HG02973 (cell line): ENCODE measurements at regions not wholly inside any gene's neighbourhood (a gene's known extent, or its start where the extent isn't known, plus 50 kb on each side); places are given as distances from the start of the nearest gene placed in this dataset.

Experiments
- ATAC-seq: cut with Tn5 transposase; IDR thresholded peaks from one replicate; pipeline ENCODE4 v1.9.1; 2021; ENCODE audit warnings: moderate library complexity; ENCODE audit not compliant: unreplicated experiment

- ATAC-seq, result no peak
These were observed 776.0 kb downstream of the DACH1 start for GRCh38 chr13:71090990-71091389.

DNA sequence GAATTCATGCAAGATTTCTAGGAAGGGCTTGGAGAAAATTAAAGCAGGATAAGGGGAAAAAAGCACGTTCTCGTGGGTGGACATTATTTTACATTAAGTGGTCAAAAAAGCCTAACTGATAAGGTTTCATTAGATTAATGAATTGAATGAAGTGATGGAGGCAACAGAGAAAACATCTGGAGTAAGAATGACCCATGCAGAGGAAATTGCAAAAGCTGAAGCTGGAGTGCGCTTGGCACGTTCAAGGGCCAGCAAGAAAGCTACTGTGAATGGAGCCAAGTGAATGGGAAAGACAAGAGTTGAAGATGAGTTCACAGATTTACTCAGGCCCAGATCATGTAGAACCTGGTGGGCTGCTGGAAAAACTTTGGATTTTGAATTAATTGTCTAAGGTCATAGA, 777.9 kb downstream of the DACH1 start:
- no peak for ATAC-seq

GRCh38 chr13:71087432-71087831, 779.6 kb downstream of the DACH1 start:
- ATAC-seq, result no peak

DNA sequence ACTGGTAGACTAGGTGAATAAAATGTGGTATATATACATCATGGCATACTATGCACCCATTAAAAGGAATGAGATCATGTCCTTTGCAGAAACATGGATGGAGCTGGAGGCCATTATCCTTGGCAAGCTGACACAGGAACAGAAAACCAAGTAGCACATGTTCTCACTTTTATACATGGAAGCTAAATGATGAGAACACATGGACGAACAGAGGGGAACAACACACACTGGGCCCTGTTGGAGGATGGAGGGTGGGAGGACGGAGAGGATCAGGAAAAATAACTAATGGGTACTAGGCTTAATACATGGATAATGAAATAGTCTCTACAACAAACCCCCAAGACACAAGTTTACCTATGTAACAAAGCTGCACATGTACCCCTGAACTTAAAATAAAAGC, 780.0 kb downstream of the DACH1 start:
- ATAC-seq, result no peak

DNA sequence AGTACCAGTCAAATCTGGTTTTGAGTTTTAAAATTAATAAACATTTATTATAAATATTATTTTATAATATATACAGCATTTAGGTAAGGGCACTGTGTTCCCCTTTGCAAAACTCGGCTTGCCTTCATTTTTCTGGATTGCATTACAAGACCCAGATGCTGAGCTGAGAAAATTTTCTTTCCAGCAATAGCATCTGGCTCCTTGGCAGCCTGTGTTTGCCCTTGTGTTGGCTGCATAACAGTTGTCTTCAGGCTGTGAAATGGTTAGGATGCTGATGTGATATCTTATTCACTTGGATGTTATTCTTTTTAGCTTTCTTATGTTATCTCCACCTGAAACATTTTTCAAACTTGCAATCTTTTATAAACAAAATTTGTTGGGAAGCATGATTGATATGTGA, 784.4 kb downstream of the DACH1 start:
- ATAC-seq, result no peak

DNA sequence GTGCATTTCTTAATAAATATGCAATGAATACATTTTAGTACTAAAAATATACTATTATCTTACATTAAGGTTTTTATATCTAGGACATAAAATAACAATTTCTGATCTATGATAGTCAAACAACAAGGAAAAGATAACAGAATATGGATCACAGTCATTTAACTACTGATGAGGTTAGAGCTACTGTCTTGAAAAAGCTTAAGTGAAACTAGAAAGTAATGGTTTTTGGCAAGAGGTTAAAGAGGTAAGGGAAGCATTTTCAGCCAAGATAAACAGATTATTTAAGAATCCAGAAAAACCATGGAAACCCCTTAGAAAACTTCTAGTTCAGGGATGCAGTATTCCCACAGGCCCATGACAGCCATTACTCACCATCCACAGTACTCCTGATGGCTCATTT, 787.4 kb downstream of the DACH1 start:
- ATAC-seq, result peak; percentile 62

- no peak for ATAC-seq
These were observed 799.0 kb downstream of the DACH1 start for GRCh38 chr13:71068041-71068440.

- ATAC-seq, result no peak
These were observed 799.7 kb downstream of the DACH1 start for GRCh38 chr13:71067165-71067815.

DNA sequence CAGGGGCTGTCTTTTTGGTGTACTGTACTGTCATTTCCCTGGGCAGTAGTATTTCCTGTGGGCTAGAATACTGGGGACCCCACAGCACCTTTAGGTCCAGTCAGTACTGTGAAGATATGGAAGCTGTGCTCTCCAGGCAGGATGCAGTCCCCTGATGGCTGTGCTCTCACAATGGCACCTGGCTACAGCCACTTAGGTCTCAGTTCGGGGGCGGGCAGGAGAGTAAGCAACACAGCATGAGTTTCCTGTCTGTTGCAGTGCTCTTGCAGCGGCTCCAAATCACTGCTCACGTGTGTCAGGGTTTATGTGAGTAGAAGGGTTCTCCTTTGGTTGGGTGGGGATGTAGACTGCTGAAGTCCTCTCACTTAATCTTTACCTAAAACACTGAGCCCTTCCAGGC, 810.4 kb downstream of the DACH1 start:
- ATAC-seq, result peak; percentile 31

- ATAC-seq, result no peak
These were observed 811.4 kb downstream of the DACH1 start for GRCh38 chr13:71055644-71056043.

GRCh38 chr13:71055047-71055446, 812.0 kb downstream of the DACH1 start:
- ATAC-seq, result no peak

GRCh38 chr13:71054358-71054757, 812.6 kb downstream of the DACH1 start:
- peak; percentile 92 for ATAC-seq

DNA sequence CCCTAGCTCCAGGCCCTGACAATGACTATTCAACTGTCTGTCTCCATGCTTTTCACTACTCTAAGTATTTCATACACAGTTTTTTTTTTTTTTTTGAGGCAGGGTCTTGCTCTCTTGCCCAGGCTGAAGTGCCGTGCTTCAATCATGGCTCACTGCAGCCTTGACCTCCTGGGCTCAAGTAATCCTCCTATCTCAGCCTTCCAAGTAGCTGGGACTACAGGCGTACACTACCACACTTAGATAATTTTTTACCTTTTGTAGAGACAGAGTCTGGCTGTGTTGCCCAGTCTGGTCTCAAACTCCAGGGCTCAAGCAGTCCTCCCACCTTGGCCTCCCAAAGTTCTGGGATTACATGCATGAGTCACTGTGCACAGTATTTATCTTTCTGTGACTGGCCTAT, 815.4 kb downstream of the DACH1 start:
- ATAC-seq, result no peak

DNA sequence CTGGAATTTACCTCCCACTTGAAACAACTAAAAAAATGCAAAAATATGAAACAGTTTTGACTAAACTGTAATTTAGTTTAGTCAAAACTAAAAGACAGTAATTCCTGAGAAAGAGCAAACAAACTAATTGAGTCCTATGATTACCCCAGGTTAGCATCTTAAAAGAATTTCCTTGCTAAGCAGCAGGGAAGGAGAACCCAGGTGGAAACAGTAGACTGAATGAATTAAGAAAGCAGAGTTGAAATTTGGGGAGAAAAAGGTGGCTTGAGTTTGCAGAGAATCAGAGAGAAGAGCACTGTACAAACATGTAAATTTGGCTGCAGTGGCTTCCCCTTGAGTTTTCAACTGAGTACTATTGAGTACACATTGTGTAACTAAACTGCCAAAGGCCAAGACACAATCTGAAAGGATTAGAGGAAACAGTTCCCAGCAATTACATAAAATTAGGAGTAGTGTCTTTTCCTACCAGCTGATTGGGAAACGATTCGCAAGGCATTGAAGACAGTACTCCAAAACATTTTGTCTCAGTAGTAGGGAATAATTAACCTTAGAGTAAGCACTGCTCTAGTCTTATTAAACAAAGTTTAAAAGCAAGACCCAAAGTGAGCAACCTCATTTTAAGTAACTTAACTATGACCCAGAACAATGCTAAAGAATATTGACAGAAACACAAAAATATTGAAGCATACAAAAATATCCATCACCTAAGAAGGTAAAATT, 820.5 kb downstream of the DACH1 start:
- no peak for ATAC-seq

GRCh38 chr13:71045101-71045500, 821.9 kb downstream of the DACH1 start:
- no peak for ATAC-seq

- no peak for ATAC-seq
These were observed 827.6 kb downstream of the DACH1 start for GRCh38 chr13:71039440-71039839.

DNA sequence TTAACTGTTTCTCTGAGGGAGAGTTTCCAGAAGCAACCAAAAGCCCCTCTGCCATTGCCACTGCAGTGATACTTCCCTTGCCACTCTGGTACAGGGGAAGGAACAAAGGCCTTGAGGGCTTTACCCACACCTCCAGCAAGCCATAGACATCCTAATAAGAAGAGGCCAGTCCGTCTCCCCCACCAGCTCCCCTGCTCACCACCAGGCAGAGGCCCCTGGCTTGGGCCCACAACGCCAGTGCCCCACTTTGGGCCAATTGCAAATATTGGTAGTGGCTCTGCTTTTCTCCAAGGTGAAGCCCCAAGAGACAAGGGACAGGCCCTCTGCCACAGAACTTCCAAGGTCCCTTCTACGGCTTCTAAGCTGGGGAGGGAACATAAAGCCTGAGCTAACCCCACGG, 833.0 kb downstream of the DACH1 start:
- no peak for ATAC-seq

DNA sequence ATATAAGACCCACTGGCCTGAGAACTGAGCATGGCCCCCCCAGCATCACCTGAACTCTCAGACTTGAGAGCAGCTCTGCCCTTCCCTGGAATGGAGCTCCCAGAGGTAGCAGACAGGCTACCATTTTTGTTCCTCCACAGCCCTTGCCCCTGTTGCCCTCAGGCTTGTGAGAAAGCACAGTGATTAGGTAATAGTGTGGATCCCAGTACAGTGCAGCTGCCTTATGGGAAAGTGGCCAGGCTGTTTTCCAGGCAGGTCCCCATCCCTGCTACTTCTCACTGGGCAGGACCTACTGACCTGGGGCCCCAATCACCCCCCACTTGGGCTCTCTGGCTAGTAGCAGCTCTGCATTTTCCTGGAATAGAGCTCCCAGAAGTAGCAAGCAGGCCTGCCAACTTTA, 834.0 kb downstream of the DACH1 start:
- no peak for ATAC-seq

DNA sequence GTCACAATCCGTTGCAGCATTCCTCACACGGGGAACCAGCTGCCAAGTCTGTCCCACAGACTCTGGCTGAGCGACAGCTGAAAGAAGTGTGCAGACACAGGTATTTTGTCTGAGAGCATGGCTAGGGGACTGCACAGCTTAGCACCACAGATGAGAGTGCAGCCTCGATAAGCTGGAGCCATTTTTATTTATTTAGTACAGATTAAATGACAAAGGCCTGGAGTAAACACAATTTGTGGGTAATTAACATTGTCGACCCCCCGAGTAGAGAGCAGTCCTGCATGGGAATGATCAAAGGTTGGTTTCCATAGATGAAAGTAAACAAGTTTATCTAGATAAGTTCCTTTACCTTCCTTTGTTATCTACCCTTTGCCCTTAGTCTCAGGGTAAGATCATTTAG, 836.2 kb downstream of the DACH1 start:
- ATAC-seq, result no peak

GRCh38 chr13:71028884-71029283, 838.1 kb downstream of the DACH1 start:
- no peak for ATAC-seq

DNA sequence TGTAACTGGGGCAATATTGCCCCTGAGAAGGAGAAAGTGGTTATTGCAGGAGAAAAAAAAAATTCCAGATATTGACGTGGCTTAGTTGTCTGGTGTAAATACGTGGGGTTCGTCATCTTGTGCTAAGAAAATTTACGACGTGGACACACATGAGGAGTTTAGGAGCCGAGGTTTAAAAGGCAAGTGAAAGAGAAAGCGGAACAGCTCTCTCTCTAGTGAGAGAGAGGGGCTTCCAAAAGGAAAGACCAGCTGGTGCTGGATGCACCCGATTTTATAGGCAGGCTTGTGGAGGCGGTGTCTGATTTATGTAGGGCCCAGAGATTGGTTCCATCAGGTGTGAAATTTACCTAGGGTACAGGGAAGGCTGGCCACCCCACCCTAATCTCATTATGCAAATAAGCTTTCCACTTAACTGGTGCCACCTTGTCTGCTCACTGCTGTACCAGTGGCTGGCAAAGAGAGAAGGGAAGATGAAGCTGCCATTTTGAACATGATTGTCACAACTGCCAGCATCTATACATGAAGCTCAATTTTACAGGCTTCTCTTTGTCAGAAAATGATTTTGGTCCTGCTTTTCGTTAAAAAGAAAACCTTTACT, 845.1 kb downstream of the DACH1 start:
- peak; percentile 85 for ATAC-seq

DNA sequence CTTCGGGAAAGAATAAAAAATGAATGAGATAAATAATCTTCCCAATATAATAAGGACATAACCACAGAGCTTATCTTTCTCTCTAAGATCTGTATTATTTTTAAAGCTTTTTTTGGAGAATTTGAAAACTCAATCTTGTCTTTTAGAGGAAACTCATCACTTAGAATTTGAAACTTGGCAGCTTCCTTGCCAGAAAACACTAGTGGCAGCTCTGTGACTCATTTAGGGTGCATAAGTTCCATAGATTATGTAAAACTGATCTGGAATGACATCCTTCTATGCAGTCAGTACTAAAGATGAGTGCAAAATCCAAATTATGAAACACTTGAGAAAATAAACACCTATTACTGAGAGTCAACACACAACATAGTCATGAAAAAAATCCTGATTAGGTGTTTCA, 848.0 kb downstream of the DACH1 start:
- ATAC-seq, result no peak
